Upper lobe of left lung (tissue), 6 donors: ENCODE measurements at regions not wholly inside any gene's neighbourhood (a gene's known extent, or its start where the extent isn't known, plus 50 kb on each side); places are given as distances from the start of the nearest gene placed in this dataset.

Experiments
- ATAC-seq, 2 donors: fragments of 200-7000 bp; cut with Tn5 transposase; one replicate each; pipeline ENCODE4 v1.9.1; 2022; ENCODE audit warnings: mild to moderate bottlenecking in 2 of 2, moderate library complexity in 2 of 2; ENCODE audit not compliant: low FRiP score in 2 of 2
- DNase-seq, 2 donors: peaks; one replicate each; pipeline ENCODE4 v3.0.0-alpha.2; 2019 to 2020
- H3K27ac ChIP-seq, 4 donors: fragments of 200-600 bp; sonication (generic); one replicate each; pipeline ENCODE4 v1.5.1; 2016 to 2019
- H3K27me3 ChIP-seq, 4 donors: fragments of 200-600 bp; sonication (generic); one replicate each; pipeline ENCODE4 v1.5.1; 2017 to 2019
- H3K36me3 ChIP-seq, 4 donors: fragments of 200-600 bp; sonication (generic); one replicate each; pipeline ENCODE4 v1.5.1; 2016 to 2019
- H3K4me1 ChIP-seq, 4 donors: fragments of 200-600 bp; sonication (generic); one replicate each; pipeline ENCODE4 v1.5.1; 2018 to 2019
- H3K4me3 ChIP-seq, 4 donors: fragments of 200-600 bp; sonication (generic); one replicate each; pipeline ENCODE4 v1.5.1; 2017 to 2019; ENCODE audit warnings: mild to moderate bottlenecking in 2 of 4, moderate library complexity in 1 of 4
- H3K9me3 ChIP-seq, 4 donors: fragments of 200-600 bp; sonication (generic); one replicate each; pipeline ENCODE4 v1.5.1; 2018 to 2019
- EP300 ChIP-seq, 4 donors: sonication (generic); formaldehyde crosslinking; IDR thresholded peaks; one replicate each; pipeline ENCODE4 v1.5.1; 2017; ENCODE audit warnings: antibody characterized with exemption in 4 of 4, control low read depth in 2 of 4
- POLR2A ChIP-seq, 4 donors: fragments of 450-650 bp; IDR thresholded peaks; one replicate each; pipeline ENCODE4 v1.5.1; 2016 to 2017; ENCODE audit warnings: antibody characterized with exemption in 4 of 4, mild to moderate bottlenecking in 2 of 4
- POLR2AphosphoS5 ChIP-seq, 2 donors: sonication (generic); formaldehyde crosslinking; IDR thresholded peaks; one replicate each; pipeline ENCODE4 v1.5.1; 2017; ENCODE audit warnings: antibody characterized with exemption in 2 of 2
- WGBS, 2 donors: methylation state at CpG; one replicate each; pipeline ENCODE4 v1.1.5; 2017 to 2018; 5-methylcytosine and 5-hydroxymethylcytosine counted together
- TF ChIP-seq, protein P1 (sequence below), 6 experiments: fragments of 450-650 bp in 4 of 6; fragments of 200-600 bp in 2 of 6; sonication (generic) in 2 of 6; IDR thresholded peaks; one replicate each; pipeline ENCODE4 v1.5.1; 2016 to 2019; ENCODE audit warnings: antibody characterized with exemption in 6 of 6
- donor health status: DM: no; HTN: no; CAD: no; lungs with moderate emphysema.
- donor health status: DM: no; HTN: yes; CAD: no; lungs with severe emphysema.

DNA sequence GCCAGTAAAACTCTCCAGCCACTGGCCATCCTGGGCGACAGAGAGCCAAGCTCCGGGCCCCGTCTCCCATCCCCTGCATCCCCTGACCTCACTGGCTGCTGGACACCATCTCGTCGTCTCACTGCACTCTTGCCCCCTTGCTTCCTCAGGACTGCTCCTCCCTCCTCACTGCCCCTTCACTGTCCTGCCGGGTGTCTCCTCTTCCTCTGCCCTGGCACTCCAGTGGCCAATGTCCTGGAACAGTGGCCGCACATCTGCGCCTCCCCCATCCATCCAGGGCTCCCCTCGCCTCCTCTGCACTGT lies 800.4 kb downstream of the BRD1 start:
- no peak for TF ChIP-seq POLR2A (IDR thresholded peaks at IDR 0.05)
- no peak for TF ChIP-seq EP300 (IDR thresholded peaks at IDR 0.05)
- TF ChIP-seq, protein P1, sequence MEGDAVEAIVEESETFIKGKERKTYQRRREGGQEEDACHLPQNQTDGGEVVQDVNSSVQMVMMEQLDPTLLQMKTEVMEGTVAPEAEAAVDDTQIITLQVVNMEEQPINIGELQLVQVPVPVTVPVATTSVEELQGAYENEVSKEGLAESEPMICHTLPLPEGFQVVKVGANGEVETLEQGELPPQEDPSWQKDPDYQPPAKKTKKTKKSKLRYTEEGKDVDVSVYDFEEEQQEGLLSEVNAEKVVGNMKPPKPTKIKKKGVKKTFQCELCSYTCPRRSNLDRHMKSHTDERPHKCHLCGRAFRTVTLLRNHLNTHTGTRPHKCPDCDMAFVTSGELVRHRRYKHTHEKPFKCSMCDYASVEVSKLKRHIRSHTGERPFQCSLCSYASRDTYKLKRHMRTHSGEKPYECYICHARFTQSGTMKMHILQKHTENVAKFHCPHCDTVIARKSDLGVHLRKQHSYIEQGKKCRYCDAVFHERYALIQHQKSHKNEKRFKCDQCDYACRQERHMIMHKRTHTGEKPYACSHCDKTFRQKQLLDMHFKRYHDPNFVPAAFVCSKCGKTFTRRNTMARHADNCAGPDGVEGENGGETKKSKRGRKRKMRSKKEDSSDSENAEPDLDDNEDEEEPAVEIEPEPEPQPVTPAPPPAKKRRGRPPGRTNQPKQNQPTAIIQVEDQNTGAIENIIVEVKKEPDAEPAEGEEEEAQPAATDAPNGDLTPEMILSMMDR (IDR thresholded peaks at IDR 0.05): no peak
- no peak for TF ChIP-seq POLR2AphosphoS5 (IDR thresholded peaks at IDR 0.05)
- Histone ChIP-seq H3K4me1 (peaks cover 0 to 6% (median 2%) of the 10 kb centered on the region in 4 donors), H3K4me3 (no peak overlapping the region), H3K27ac (no peak overlapping the region), H3K27me3 (no peaks in the 10 kb centered on the region), H3K9me3 (no peaks in the 10 kb centered on the region), H3K36me3 (no peaks in the 10 kb centered on the region)
- ATAC-seq: no peak
- 69 to 74% methylated on average over 9 of the region's 9 CpGs for WGBS, 2 donors
- no peak for DNase-seq

GRCh38 chr22:49026494-49027367 lies 800.9 kb downstream of the BRD1 start:
- peaks cover 0 to 6% (median 2%) of the 10 kb centered on the region in 4 donors for H3K4me1 ChIP-seq
- TF ChIP-seq, protein P1 (IDR thresholded peaks at IDR 0.05): peak in 2 of 6 experiments; percentile 33 to 43
- no peak for TF ChIP-seq POLR2A (IDR thresholded peaks at IDR 0.05)
- H3K36me3 ChIP-seq: no peaks in the 10 kb centered on the region
- H3K4me3 ChIP-seq: no peak overlapping the region
- H3K9me3 ChIP-seq: no peaks in the 10 kb centered on the region
- H3K27ac ChIP-seq: no peak overlapping the region
- H3K27me3 ChIP-seq: no peaks in the 10 kb centered on the region
- ATAC-seq (no peak), DNase-seq (no peak)
- 67 to 84% methylated on average over 8 to 12 of the region's 12 CpGs for WGBS, 2 donors

DNA sequence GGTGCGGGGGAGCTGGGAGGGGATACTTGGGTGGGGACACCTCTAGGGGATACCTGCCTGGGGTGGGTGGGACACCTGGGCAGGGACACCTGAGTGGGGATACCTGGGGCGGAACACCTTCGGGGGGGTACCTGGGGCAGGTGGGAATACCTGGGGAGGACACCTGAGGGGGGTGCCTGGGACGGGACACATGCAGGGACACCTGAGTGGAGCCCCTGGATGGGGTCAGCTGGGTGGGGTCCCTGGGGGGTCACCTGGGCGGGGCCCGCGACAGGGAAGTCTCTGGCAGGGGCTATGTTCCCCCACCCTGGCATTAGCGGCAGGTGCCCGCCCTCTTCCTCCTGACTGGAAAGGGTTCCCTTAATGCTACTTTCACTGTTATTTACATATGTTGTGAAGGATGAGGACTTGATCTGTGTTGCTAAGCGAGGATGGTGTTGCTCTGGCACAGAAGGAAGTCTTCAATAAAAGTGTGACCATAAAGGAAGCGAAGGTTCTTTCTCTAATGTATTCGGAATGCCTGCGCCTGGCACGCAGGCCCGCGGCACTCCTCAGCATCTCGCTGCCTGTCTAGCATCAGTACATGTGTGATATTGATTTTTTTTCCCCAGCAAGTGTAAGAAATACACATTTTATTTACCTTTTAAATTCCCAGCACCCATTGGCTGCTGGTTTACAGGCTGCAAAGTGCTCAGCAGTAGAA lies 801.7 kb downstream of the BRD1 start:
- no peaks in the 10 kb centered on the region for H3K27me3 ChIP-seq
- no peak overlapping the region for H3K4me3 ChIP-seq
- TF ChIP-seq POLR2AphosphoS5 (IDR thresholded peaks at IDR 0.05): no peak
- TF ChIP-seq EP300 (IDR thresholded peaks at IDR 0.05): no peak
- no peak for TF ChIP-seq POLR2A (IDR thresholded peaks at IDR 0.05)
- TF ChIP-seq, protein P1 (IDR thresholded peaks at IDR 0.05): no peak
- ATAC-seq (no peak), DNase-seq (no peak)
- H3K36me3 ChIP-seq: no peaks in the 10 kb centered on the region
- H3K4me1 ChIP-seq: peaks cover 0 to 6% (median 2%) of the 10 kb centered on the region in 4 donors
- 88 to 89% methylated on average over 10 to 15 of the region's 17 CpGs for WGBS, 2 donors
- no peak overlapping the region for H3K27ac ChIP-seq
- no peaks in the 10 kb centered on the region for H3K9me3 ChIP-seq

GRCh38 chr22:49024775-49025440 lies 802.8 kb downstream of the BRD1 start:
- 83 to 84% methylated on average over 12 to 16 of the region's 17 CpGs for WGBS, 2 donors
- H3K27ac ChIP-seq: no peak overlapping the region
- no peaks in the 10 kb centered on the region for H3K27me3 ChIP-seq
- no peak overlapping the region for H3K4me3 ChIP-seq
- ATAC-seq (no peak), DNase-seq (no peak)
- TF ChIP-seq POLR2A (IDR thresholded peaks at IDR 0.05) (no peak), POLR2AphosphoS5 (IDR thresholded peaks at IDR 0.05) (no peak), EP300 (IDR thresholded peaks at IDR 0.05) (no peak)
- TF ChIP-seq, protein P1 (IDR thresholded peaks at IDR 0.05): no peak
- H3K4me1 ChIP-seq: peaks cover 0 to 6% (median 2%) of the 10 kb centered on the region in 4 donors
- H3K9me3 ChIP-seq: no peaks in the 10 kb centered on the region
- H3K36me3 ChIP-seq: no peaks in the 10 kb centered on the region
